KG1 (cell line): ENCODE measurements at regions not wholly inside any gene's neighbourhood (a gene's known extent, or its start where the extent isn't known, plus 50 kb on each side); places are given as distances from the start of the nearest gene placed in this dataset.
"Not testable (repeated sequence)": the region's sequence is repeated elsewhere in the genome, so short reads cannot be mapped to it uniquely, and the experiment has no call there.

ENCODE experiments used
- DNase-seq: peaks from one replicate; lab custom pipeline; 2025; lab: John Stamatoyannopoulos, UW

- DNase-seq, result no peak
These were observed 1360.1 kb upstream of the GJE1 start for GRCh38 chr6:140772576-140772975.

- no peak for DNase-seq
These were observed 1364.6 kb upstream of the GJE1 start for GRCh38 chr6:140768133-140768532.

- DNase-seq, result no peak
These were observed 1365.7 kb upstream of the GJE1 start for GRCh38 chr6:140766999-140767398.

DNA sequence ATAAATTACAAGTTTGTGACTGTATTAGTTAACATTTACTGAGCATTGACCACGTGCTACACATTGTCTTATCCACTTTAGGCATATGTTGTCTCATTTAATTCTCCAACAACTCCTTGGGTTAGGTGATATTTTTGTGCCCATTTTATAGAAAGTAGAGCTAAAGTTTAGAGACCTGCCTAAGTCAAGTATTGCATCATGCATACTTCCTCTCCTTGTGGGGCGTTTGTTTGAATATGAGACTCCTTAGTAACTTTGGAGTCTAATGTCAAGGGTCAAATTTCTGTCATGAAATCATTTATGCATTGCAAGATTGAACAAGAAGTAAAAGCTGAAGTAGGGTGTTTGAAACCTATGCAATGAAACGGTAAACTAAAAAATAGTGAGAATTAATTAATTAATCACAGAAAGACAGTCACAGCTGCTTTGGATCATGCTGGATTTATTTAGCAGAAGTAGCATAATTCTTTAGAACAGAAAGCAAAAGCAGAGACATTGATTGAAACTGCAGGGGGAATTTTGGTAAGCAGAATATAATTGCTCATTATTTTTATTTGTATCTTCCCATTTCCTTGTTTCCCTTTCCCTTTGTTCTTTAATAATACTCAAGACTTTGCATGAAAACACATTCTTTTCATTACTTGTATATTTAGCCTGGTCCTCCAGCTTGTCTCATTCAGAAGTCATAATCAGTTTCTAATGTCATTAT lies 1374.4 kb upstream of the GJE1 start:
- no peak for DNase-seq

GRCh38 chr6:140752234-140752633 lies 1377.8 kb upstream of the CITED2 start:
- no peak for DNase-seq

- DNase-seq, result no peak
These were observed 1372.7 kb upstream of the CITED2 start for GRCh38 chr6:140747114-140747513.

GRCh38 chr6:140744659-140745320 lies 1370.3 kb upstream of the CITED2 start:
- no peak for DNase-seq

GRCh38 chr6:140736231-140736630 lies 1361.8 kb upstream of the CITED2 start:
- no peak for DNase-seq

GRCh38 chr6:140732991-140733390 lies 1358.5 kb upstream of the CITED2 start:
- no peak for DNase-seq

DNA sequence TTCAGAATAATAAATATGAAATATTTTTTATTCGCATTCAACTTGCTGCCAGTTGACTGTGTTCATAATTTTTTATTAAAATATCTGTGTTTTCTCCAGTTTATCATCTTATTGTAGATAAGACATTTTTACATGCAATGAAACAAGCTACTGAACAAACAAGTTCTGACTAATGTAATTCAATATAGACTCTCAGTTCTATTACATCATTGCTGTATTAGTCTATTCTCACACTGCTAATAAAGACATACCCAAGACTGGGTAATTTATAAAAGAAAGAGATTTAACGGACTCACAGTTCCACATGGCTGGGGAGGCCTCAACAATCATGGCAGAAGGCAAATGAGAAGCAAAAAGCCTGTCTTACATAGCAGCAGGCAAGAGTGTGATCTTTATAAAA lies 1357.7 kb upstream of the CITED2 start:
- no peak for DNase-seq

DNA sequence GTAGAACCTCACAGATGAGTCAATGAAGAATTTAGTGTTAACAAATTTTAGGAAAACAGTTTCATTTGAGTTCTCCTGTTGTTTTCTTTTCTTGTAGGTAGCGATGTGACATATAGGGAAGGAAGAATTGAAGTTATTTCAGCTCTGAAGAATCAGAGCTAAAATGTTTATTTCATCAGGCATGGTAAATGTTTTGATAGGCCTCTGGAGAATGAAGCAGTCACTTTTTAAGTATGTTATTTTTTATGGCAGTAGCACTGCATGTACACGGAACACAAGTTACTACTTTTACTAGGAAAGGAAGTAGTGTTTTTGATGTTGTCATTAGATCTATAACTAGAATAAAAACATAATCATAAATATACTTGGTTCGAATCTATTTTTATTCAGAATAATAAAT lies 1357.3 kb upstream of the CITED2 start:
- no peak for DNase-seq

- DNase-seq, result no peak
These were observed 1355.1 kb upstream of the CITED2 start for GRCh38 chr6:140729521-140729920.

GRCh38 chr6:140718021-140718420 lies 1343.6 kb upstream of the CITED2 start:
- no peak for DNase-seq

DNA sequence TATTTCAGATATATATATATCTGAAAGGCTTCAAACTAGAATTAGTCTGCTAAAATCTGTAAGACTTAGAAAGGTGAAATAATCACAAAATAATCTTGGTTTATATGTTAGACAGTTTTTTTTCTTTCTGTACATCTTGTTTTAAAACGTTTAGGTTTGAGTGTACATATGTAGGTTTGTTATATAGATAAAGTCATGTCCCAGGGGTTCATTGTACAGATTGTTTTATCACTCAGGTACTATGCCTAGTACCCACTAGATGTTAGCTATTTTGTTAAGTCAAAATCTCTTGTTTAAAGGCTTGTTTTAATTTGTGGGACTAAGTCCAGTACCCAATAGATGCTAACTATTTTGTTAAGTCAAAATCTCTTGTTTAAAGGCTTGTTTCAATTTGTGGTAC lies 1339.0 kb upstream of the CITED2 start:
- DNase-seq, result no peak

DNA sequence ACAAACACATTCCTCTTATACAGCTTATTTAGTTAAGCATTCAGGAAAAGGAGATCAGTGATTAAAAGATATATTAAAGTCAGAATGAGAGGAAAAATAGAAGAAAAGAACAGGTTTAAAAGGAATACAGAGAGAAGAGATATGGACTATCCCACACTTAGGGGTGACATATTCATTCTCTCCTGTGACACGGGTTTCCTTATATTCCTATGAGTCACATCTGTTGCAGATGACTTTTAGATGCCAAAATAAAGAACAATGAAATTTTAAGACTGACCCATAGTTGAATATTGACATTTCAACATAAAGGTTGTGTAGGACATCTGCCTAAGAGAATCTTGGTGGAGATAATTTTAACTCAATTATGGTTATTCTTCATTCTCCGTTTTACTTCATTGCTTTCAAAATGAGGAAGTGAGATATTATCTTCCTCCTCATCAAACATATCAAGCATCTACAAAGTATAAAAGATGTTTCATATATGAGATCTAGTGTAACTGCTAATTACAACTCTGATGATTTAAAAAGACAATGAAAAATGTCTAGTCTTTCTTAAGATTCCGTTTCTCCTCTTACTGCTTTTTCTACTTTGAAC lies 1336.7 kb upstream of the CITED2 start:
- no peak for DNase-seq

DNA sequence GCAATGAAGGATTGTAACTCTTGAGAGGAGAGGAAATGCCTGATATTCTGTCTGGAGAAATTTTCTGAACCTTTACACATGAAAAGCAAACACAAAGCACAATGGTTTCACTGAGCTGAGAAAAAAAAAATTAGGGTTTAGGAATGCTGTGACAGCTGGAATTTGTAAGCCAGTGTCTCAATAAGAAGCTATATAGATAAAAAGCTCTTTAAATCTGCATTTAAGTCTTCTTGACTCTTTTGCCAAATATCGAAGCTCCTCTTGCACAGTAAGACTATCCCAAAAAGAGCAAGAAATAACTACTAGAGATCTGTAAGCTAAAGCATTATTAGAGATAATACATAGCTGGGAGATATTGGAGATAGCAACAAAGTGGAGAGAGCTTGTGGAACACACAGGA lies 1334.0 kb upstream of the CITED2 start:
- no peak for DNase-seq

GRCh38 chr6:140704008-140704407 lies 1329.6 kb upstream of the CITED2 start:
- not testable (repeated sequence) for DNase-seq

DNA sequence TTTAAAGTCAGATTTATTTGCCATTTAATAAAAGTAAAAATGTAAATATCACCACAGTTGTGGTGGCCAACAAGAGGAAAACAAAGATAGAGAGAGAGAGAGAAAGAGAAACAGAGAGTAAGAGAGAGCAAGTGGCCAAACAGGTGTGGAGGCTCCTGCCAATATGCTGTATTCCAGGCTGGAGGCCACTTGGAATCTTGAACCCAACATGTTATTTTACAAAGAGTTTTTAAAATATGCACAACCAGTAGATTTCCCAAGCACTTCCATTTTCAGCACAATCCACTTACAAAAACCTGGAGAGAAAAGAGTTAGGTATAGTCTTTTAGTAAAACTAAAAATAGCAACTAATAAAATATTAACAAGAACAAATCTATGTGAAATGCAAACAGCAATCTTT lies 1323.1 kb upstream of the CITED2 start:
- DNase-seq, result no peak

DNA sequence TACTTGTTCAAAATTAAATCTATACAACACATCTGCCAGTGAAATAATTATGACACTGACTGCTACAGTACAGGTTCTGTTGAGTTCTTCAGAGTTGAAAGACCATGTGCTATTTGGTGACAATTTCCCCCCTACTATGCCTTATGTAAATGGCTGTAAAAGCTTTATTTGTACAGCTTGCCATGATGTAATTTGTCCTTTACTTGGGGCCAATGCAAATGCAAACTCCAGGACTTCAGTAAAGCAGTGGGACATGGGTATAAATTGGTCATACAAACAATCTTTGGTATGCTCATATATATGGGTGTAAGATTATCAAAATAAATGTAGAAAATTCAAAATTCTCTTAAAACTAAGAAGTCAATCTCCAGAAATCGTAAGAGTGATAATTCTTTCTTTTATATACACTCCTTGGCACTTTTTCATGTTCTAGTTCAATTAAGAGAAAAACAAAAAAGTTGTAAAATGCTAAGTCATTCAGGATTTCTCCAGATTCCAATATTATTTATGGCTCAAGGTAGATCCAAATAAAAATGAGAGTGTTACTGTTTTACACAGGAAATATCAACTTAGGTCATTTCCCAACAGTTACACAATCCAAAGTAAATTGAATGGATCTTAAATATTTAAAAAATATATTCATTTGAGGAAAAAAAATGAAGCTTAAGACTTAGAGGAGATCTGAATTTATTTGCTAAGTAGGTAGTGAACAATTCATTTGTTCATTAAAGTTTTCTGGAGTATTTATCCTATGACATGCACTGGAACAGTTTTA lies 1310.5 kb upstream of the CITED2 start:
- no peak for DNase-seq

- DNase-seq, result no peak
These were observed 1303.5 kb upstream of the CITED2 start for GRCh38 chr6:140677781-140678528.

DNA sequence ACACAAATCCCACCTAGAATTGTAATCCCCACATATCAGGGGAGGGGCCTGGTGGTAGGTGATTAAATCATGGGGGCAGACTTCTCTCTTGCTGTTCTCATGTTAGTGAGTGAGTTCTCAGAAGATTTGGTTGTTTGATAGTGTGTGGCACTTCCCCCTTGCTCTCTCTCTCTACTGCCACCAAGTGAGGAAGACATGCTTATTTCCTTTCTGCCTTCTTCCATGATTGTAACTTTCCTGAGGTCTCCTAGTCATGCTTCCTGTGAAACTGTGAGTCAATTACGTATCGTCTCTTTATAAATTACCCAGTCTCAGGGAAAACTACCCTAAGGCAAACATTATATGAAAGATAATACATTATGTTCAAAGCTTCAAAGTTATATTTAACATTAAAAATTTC lies 1297.5 kb upstream of the CITED2 start:
- DNase-seq, result no peak

DNA sequence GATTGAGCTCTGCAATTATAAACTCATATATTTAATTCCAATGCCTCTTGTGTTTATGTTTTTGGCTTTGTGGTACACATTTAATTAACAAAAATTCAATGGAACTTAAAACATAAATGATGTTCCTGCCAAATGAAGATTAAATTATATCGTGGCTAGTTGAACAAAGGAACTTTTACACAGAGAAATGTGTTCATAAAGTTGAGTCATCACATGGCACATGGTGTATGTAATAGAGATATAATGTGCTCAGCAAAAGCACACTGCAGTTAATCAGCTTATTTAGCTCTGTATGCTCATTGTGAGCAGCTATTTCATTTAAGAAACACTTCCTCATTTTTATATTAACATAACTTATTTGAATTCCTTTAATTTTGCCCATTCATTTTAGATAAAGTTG lies 1295.6 kb upstream of the CITED2 start:
- no peak for DNase-seq
